GM19467 (cell line): ENCODE measurements at regions not wholly inside any gene's neighbourhood (a gene's known extent, or its start where the extent isn't known, plus 50 kb on each side); places are given as distances from the start of the nearest gene placed in this dataset.

Experiments
- ATAC-seq: cut with Tn5 transposase; IDR thresholded peaks from one replicate; pipeline ENCODE4 v1.9.1; 2021; ENCODE audit warnings: mild to moderate bottlenecking, moderate library complexity; ENCODE audit not compliant: unreplicated experiment

- ATAC-seq, result no peak
Measured at GRCh38 chrX:149275836-149276235, 229.3 kb downstream of the IDS start.

- no peak for ATAC-seq
Measured at GRCh38 chrX:149274516-149275105, 230.5 kb downstream of the IDS start.

GRCh38 chrX:149272690-149273463 lies 232.2 kb downstream of the IDS start:
- no peak for ATAC-seq

GRCh38 chrX:149267878-149268813 lies 237.0 kb downstream of the IDS start:
- no peak for ATAC-seq

GRCh38 chrX:149262086-149262485 lies 243.0 kb downstream of the IDS start:
- ATAC-seq, result no peak

GRCh38 chrX:149259241-149259640 lies 245.9 kb downstream of the IDS start:
- ATAC-seq, result no peak

GRCh38 chrX:149255860-149256259 lies 249.2 kb downstream of the IDS start:
- no peak for ATAC-seq

GRCh38 chrX:149248073-149248625 lies 257.0 kb downstream of the IDS start:
- no peak for ATAC-seq

GRCh38 chrX:149230689-149231088 lies 274.4 kb downstream of the IDS start:
- ATAC-seq, result no peak

- no peak for ATAC-seq
Measured at GRCh38 chrX:149223854-149224253, 281.3 kb downstream of the IDS start.

GRCh38 chrX:149222040-149222439 lies 283.1 kb downstream of the IDS start:
- ATAC-seq, result no peak

- ATAC-seq, result no peak
Measured at GRCh38 chrX:149221230-149221629, 283.9 kb downstream of the IDS start.

- no peak for ATAC-seq
Measured at GRCh38 chrX:149213264-149213663, 291.8 kb downstream of the IDS start.

- no peak for ATAC-seq
Measured at GRCh38 chrX:149208307-149208706, 296.8 kb downstream of the IDS start.

GRCh38 chrX:149207518-149207917 lies 297.6 kb downstream of the IDS start:
- ATAC-seq, result no peak

GRCh38 chrX:149205937-149206336 lies 299.2 kb downstream of the IDS start:
- ATAC-seq, result no peak

GRCh38 chrX:149205081-149205480 lies 300.0 kb downstream of the IDS start:
- ATAC-seq, result no peak

GRCh38 chrX:149199734-149200133 lies 305.4 kb downstream of the IDS start:
- no peak for ATAC-seq

- no peak for ATAC-seq
Measured at GRCh38 chrX:149198980-149199732, 305.9 kb downstream of the IDS start.

GRCh38 chrX:149185087-149185486 lies 320.0 kb downstream of the IDS start:
- no peak for ATAC-seq
